PFSK-1 (cell line): ENCODE measurements at regions not wholly inside any gene's neighbourhood (a gene's known extent, or its start where the extent isn't known, plus 50 kb on each side); places are given as distances from the start of the nearest gene placed in this dataset.

Experiments used
- FOXP2 ChIP-seq: optimal IDR thresholded peaks from 2 replicates; pipeline ENCODE3; 2011; ENCODE audit warnings: borderline replicate concordance, control low read depth, inconsistent platforms; ENCODE audit not compliant: insufficient read depth; ENCODE audit errors: extremely low read length, extremely low read depth
- POLR2AphosphoS5 ChIP-seq: IDR thresholded peaks from 2 replicates; pipeline ENCODE4 v1.6.1; 2012; ENCODE audit warnings: low read depth, mild to moderate bottlenecking, control low read depth, low read length, moderate library complexity
- SIN3A ChIP-seq: IDR thresholded peaks from 2 replicates; pipeline ENCODE4 v1.6.1; 2012; ENCODE audit warnings: mild to moderate bottlenecking, low read length, moderate library complexity, borderline replicate concordance; ENCODE audit not compliant: insufficient read depth
- TAF1 ChIP-seq: IDR thresholded peaks from 2 replicates; pipeline ENCODE4 v1.6.1; 2012; ENCODE audit warnings: low read length, control low read depth, borderline replicate concordance; ENCODE audit not compliant: insufficient read depth
- TF ChIP-seq, protein P1 (sequence below), 2 experiments: IDR thresholded peaks; 2 replicates each; pipeline versions ENCODE4 v1.6.1 to v1.8.0; 2011 to 2012; ENCODE audit warnings: low read depth in 2 of 2, low read length in 2 of 2, control low read depth in 1 of 2, inconsistent platforms in 1 of 2, mild to moderate bottlenecking in 1 of 2, moderate library complexity in 1 of 2; ENCODE audit not compliant: insufficient read depth in 1 of 2

DNA sequence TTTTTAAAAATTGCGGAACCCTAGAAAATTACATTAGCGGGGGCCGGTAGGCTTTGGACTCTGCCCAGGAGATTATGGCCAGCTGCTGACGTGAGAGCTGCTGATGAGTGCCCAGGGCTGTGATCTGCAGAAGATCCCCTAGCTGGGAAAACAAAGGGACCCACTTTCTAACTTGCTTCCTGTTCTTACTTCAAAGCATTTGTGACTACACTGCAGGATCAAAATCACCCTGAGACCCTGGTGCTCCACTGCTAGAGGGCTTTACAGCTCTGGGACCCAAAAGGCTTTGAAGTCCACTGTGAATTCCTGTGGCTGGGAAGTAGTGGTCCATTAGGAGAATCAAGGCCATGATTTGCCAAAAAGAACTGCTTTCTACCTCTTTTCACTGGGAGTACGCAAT, 499.4 kb upstream of the AKR1E2 start:
- TF ChIP-seq POLR2AphosphoS5 (no peak), SIN3A (no peak), TAF1 (no peak), FOXP2 (no peak)
- TF ChIP-seq, protein P1, sequence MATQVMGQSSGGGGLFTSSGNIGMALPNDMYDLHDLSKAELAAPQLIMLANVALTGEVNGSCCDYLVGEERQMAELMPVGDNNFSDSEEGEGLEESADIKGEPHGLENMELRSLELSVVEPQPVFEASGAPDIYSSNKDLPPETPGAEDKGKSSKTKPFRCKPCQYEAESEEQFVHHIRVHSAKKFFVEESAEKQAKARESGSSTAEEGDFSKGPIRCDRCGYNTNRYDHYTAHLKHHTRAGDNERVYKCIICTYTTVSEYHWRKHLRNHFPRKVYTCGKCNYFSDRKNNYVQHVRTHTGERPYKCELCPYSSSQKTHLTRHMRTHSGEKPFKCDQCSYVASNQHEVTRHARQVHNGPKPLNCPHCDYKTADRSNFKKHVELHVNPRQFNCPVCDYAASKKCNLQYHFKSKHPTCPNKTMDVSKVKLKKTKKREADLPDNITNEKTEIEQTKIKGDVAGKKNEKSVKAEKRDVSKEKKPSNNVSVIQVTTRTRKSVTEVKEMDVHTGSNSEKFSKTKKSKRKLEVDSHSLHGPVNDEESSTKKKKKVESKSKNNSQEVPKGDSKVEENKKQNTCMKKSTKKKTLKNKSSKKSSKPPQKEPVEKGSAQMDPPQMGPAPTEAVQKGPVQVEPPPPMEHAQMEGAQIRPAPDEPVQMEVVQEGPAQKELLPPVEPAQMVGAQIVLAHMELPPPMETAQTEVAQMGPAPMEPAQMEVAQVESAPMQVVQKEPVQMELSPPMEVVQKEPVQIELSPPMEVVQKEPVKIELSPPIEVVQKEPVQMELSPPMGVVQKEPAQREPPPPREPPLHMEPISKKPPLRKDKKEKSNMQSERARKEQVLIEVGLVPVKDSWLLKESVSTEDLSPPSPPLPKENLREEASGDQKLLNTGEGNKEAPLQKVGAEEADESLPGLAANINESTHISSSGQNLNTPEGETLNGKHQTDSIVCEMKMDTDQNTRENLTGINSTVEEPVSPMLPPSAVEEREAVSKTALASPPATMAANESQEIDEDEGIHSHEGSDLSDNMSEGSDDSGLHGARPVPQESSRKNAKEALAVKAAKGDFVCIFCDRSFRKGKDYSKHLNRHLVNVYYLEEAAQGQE (IDR thresholded peaks at IDR 0.05; ENCODE audit: insufficient read depth in 1 of 2, low read depth in 2 of 2, low read length in 2 of 2), result no peak
